HG02970 (cell line): ENCODE measurements at regions not wholly inside any gene's neighbourhood (a gene's known extent, or its start where the extent isn't known, plus 50 kb on each side); places are given as distances from the start of the nearest gene placed in this dataset.
"Not testable (repeated sequence)": the region's sequence is repeated elsewhere in the genome, so short reads cannot be mapped to it uniquely, and the experiment has no call there.

ENCODE experiments used
- ATAC-seq: cut with Tn5 transposase; IDR thresholded peaks from one replicate; pipeline ENCODE4 v1.9.1; 2021; ENCODE audit warnings: mild to moderate bottlenecking, moderate library complexity, moderate number of reproducible peaks; ENCODE audit not compliant: unreplicated experiment, low FRiP score

DNA sequence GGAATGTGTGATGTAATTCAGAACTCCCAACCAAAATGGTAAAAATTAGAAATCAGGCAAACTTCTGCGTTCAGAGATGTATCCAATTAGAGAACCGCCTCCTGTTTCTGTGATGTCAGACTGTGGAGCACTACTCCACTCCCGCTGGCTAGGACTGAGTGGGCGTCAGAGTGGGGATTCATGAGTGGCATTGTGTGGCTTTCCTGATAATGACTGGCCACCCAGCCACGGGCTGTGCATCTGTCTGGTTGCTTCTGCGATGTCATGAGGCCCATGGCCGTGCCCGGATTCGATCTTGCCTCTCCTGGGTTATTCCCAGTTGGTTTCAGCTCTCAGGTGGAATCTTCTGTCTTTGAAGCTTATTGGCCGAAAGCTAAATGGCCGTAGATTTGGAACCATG is 87.1 kb upstream of the KCNA1 start:
- ATAC-seq, result no peak

DNA sequence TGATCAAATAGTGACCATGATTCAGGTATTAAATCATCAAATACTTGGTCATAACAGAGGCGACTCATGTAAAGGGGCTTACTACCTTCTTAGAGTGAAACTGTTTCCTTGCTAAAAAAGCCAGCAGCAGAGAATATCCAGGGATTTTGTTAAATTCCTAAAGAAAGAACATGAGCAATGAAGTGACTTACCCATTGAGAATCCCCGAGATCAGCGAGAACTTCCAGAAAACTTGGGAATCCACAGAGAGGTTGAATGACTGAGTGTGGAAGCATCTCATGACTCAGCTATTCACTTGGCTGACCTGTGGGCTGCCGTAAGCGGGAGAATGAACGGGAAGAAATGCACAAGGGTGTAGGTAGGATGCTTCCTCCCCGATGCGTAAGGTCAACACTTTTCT is 85.3 kb upstream of the KCNA1 start:
- no peak for ATAC-seq

DNA sequence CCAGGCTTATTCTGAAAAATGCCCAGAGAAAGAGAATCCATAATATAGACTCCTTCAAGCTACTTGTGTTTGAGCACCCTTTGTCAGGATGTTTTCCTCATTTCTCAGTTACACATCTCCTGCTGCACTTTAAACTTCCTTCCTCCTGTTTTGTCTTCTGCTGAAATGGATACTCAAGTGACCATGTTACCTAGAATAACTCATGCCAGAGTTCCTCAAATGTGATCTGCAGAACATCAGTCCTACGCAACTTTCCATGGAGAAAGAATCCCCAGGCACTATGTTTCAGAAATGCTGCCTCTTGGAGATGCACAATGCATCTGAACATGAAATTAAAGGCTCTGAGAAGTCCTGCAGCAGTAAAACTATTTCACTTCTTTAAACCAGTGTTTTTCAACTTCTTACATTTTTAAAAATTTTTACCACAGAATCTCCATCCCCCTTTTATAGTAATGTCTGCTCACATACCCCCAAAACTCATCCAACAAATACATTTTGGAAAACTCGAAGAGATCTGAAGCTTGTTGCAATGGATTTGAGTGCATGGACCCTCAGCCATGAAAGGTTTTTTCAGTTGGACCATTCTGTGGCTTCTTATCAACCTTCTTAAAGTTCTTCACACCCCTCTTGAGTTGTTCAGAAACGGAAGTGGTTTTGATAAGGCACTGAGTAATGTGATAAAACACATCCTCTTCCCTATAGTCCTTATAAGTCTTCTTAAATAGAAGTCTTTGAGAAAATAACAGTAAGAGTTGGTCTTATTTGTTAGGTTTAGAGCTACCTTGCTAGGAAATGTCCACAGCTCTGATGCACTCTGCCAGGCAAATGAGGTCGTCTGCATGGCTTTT is 84.5 kb upstream of the KCNA1 start:
- ATAC-seq, result no peak

DNA sequence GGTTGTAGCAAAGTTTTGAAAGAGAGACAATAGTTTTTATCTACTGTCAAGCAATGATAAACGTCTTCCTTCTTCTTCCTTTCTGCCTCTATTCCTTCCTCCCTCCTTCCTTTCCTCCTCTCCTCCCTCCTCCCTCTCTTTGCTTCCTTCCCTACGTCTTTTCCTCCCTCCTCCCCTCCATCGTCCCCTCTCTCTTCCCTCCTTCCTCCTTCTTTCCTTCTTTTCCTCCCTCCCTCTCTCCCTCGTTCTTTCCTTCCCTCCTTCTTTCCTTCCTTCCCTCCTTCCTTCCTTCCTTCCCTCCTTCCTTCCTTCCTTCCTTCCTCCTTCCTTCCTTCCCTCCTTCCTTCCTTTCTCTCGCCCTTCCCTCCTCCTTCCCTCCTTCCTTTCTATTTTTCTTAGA is 82.8 kb upstream of the KCNA1 start:
- ATAC-seq, result no peak

DNA sequence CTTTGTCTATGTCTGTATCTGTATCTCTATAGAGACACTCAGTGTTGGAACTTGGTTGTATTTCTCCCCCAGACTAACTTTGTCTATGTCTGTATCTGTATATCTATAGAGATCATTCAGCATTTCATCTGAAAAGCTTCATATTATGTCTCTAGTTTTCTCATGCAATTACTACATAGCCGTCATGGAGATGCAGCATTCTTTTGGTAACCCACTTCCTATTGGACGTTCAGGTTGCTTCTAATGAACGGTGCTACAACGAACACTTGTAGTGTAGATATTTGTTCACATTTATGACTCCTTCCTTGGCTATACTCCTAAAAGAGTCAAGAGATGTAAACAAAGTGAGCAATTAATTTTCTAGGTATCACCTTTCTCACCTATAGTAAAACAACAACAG is 81.5 kb upstream of the KCNA1 start:
- ATAC-seq, result no peak

DNA sequence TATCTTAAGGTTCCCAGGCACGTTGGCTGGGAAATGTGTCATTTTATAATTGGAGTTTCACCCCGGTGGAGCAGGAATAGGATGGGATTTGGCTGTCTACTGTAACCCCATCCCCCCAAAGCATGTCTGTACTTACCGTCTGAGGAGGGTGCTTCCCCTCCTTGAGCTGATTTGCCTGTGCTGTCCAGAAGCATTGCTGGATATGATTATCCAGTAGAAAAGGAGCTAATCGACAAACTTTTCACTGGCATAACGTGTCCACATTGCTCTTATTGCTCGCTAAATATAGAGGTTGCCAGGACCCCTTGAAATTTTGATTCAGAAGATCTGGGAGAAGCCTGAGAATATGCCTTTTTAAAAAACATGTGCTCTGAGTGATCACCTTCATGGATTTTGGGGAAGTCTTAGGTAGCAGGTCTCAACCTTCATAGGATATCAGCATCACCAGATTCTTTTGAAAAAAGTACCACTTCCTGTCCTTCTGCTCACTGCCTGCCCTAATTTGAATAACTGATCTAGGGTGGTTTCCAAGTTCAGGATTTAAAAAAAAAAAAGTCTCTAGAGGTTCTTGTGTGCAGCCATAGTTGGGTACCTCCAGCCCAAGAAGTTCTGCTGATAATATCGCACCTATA is 80.4 kb upstream of the KCNA1 start:
- peak; percentile 79 for ATAC-seq

DNA sequence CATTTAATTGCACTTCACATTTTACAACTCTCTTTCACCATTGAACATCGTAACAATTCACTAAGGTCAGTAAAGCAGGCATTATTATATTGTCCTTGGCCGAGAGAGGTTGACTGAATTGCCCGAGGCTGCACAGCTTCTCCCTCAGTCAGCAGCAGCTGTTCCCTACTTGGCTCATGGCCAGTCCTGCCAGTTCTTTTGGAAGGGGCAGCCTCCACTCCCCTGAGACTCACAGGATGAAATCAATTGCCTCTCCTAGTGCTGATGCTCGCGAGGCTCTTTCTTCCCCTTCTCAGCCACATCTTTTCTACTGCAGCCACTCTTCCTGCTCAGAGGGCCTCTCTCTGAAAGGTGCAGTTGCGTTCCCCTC is 79.9 kb upstream of the KCNA1 start:
- no peak for ATAC-seq

DNA sequence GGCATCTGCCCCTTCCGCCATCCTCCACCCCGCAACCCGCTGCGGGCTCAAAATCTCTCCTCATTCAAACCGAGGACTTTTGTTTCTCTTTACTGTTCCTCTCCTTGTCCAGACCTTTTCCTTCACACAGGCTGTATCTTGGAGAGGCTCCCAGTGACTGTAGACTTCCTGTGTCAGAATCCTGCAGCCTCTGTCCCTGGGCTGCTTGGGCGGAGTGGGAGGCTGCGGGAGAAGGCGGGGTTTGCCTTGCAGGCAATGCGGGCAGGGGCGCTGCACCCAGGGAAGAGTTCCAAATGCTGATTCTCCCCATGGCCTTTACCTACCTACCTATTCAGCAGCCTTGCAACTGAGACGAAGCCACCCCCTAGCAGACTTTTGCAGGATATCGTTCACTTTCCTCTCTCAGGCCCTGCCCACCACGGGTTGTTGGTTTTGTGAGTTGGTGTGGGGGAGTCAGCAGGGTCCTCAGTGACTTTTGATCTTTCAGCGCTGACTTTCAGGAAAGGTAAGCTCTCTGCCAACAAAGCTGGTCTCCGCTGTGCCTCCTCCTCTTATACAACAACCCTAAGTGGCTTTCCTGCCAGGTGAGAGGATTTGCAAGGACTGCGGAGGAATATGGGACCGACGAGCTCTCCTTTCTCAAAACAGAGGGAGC is 79.0 kb upstream of the KCNA1 start:
- ATAC-seq, result no peak

DNA sequence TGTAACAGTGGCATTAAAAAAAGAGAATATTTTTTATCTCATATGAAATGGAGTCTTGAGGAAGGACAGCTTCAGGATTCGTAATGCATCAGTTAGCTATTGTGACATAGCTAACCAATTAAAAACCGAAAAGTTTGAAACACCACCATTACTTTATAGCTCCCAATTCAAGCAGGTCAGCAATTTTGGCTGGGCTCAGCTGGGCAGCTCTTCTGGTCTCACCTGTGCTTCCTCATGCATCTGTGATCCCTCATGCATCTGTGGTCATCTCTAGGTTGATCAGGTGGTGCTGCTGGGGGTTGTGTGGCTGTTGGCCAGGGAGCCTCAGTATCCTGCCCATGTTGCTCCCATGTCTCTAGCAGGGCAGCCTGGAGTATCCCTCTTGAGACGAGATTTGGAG is 76.7 kb upstream of the KCNA1 start:
- no peak for ATAC-seq

DNA sequence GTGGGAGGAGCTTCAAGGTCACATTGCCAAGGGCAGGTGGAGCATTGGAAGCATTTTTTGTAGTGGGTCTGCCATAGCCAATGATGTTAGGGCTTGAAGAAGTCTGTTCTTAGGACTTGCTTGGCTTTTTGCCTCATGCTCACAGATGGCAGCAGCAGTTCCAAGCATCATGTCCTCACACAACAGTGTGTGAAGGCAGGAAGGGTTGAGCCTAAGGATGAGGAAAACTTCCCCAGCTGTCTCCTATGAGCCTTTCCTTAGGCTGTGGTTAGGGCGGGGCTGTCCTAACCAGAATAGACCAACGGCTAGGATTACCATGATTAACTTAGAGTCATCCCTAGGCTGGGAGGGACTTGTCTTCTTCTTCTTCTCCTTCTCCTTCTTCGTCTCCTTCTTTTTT is 76.2 kb upstream of the KCNA1 start:
- ATAC-seq, result no peak

DNA sequence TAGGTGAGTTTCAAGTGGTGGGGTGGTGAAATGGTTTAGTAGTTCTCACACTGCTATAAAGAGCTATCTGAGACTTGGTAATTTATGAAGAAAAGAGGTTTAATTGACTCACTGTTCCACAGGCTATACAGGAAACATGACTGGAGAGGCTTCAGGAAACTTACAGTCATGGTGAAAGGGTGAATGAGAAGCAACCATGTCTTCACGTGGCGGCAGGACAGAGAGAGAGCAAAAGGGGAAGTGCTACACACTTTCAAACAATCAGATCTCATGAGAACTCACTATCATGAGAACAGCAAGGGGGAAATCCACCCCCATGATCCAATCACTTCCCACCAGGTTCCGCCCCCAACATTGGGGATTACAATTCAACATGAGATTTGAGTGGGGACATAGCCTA is 67.3 kb upstream of the KCNA1 start:
- ATAC-seq, result not testable (repeated sequence)

DNA sequence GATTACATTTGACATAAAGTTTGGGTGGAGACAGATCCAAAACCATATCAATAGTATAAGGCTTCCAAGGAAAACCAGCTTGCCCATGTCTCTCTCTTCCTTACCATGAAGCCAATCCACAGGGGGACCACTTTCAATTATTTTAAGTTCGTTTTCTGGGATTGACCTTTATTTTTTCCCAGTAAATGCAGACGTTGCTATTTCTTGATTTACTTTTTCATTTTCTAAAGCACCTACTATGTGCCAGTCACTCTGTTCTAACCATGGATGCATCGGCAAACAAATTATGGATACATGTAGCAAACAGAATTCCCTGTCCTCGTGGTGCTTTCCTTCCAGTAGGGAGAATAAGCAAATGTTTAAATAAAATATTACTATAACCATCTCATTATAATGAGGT is 65.8 kb upstream of the KCNA1 start:
- ATAC-seq, result no peak

DNA sequence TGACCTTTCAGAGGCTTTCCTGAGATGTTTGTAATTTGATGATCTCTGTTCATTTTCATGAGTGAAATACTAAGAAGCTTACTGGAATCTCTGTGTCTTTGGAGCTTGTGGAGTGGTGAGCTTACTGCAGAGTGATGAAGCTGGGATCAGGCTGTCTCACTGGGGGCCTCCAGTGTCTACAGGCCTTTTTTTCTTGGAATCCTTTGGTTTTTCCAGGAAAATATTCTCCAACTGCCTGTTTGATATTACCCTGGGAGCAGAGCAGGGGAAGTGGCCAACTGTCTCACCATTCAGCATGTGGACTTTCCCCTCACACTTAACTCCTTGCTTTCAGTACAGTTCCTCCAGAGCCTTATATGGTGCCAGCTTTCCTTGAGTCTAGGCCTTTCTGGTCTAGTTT is 62.0 kb upstream of the KCNA1 start:
- no peak for ATAC-seq

DNA sequence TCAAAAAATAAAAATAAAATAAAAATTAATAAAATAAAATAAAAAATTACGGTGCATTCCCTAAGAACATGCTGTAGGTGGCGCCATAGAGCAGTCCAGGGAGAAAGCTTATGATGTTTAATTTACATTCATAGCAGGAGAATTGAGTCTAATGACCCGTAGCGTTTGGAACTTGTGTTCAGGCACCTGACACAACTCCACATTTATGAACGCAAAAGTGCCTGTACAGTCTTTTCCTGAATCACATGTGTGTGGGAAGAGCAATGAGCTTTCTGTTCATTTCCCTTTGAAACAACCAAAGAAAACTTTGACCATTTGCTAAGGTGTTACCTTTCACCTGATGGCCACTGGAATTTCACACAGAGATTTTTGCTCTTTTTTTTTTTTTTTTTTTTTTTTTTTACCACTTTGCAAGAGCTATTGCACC is 60.6 kb upstream of the KCNA1 start:
- ATAC-seq, result no peak

DNA sequence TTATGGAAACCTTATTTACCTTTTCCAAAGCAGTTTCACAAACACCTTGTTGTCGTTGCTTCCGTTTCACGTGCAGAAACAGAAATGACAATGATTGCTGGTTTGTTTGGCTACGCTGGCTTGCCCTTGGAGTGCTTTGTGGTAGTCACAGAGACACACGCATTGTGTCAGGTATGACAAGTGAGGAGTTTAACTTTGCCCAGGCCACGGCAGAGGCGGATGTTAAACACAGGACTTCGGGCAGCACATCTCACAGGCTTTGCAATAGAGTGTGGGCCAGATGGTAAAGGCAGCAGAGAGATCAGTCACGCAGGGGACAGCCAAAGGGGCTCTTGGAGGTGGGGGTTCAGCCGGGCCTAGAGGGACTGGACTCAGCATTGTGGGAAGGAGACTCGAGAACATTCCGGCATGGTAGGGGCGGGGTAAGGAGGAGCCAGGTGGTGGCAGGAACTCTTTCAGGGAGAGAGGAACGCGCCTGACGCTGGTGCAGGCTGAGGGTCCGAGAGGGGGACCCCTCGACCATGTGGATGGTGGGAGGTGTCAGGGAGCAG is 59.8 kb upstream of the KCNA1 start:
- ATAC-seq, result no peak

DNA sequence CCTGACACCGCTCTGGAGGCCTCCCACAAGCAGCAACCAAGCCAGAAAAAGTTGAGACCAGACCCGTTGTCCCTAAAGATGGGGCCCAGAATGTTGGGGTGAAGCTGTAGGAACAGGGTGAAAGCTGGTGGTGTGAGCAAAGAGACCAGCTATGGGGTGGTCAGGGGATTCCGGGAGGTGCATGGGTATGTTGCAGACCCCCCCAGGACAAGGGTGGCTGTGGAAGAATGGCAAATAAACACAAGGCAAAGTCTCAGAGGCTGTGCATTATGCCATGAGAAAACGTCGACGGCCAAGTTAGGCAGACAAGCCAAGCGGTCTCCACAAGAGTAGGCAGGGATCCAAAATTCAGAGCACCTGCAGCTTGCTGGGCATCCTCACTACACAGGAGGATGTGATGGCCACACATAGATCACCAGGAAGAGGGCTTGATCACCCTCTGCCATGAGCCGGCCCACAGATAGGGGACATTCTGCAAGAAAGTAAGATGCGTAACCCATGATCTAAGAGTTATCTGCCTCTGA is 58.8 kb upstream of the KCNA1 start:
- ATAC-seq, result no peak

DNA sequence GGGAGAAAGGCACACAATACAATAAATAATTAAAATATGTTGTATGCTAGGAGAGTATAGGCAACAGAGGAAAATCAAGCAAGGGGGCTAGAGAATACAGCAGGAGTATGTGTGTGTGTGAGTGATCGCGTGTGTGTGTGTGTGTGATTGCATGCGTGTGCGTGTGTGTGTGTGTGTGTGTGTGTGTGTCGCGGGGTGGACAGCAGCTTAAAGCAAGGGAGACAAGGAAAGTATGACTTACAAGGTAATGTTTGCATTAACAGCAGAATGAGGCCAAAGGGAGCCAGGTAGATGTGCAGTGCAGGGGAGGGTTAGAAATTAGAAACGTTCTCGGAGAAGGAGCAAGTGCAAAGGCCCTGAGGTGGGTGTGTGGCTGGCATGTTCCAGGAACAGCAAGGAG is 57.4 kb upstream of the KCNA1 start:
- no peak for ATAC-seq

DNA sequence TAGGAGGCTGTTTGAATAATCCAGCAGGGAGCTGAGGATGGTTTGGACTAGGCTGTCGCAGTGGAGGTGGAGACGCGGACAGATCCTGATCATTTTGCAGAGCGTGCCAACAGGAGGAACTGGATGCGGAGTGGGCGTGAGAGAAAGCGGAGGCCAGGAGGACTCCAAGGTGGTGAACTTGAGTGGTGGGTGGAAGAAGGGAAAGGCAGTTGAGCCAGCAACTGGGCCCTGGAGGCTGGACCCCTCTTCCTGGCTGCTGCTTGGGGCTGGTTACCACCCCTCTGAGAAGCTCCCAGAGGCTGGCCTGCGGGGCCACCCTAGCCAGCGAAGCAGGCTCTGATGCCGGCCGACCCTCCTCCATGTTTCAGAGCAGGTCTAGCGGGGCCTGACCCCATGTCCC is 56.8 kb upstream of the KCNA1 start:
- ATAC-seq, result no peak

DNA sequence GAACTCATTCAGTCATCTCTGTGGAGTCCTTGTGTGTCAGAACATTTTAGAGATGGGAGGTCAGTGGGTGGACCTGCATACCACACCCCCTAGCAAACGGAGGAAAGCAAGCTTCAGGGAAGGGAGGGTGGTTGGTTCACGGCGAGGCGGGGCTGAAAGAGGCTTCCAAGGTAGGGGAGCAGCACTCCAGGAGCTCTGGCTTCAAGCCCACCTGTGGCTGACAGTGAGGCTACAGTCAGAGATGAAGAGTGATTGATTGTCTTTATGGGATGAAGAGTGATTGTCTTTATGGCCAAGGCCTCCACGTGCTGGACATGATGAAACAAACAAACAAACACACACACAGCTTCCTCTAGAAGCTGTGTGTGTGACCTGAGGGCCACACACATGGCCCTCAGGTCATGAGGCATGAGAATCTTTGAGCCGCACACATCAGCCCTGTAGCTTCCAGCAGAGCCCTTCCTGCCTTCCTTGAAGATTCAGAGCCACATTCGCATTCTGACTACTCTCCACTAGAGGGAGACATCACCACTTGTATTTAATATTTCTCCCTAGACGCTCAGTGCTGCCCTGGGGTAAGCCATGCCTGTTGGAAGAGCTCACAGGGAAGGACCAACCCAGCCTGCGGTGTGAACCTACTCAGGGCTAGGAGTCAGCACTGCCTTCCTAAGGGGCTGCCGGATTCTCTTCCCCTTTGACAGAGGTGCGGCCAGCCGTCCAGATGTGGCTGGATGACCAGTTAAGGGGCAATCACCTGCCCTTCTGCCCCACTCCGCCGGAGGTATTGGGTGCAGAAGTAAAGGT is 54.4 kb upstream of the KCNA1 start:
- no peak for ATAC-seq

DNA sequence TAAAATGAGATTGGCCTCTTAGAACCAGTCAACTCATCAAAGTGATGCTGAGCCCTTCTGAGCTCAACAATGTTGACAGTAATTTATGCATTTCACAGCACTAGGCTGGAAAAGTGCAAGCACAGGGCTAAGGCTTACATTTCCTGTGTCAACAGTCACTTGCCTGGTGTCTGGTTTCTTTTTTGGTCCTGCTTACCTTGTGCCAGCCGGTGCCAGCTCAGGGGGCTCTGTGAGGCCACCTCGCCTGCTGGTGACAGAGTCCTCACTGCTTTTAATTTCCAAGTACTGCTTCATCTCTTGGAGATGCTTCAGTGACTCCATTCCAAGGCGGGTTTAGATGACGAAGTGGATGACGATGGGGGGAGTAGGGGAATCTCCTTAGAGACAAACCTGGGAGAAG is 53.1 kb upstream of the KCNA1 start:
- ATAC-seq, result no peak
